Activated T-helper 9 cell treated with anti-CD3 and anti-CD28 coated beads, Interleukin-2, amount 50 U/mL, for 16 hours (primary cell): ENCODE measurements at regions not wholly inside any gene's neighbourhood (a gene's known extent, or its start where the extent isn't known, plus 50 kb on each side); places are given as distances from the start of the nearest gene placed in this dataset.

Experiments
- DNase-seq: peaks from one replicate; pipeline ENCODE4 v3.0.0-alpha.2; 2020; ENCODE audit warnings: low read depth

- no peak for DNase-seq
Measured at GRCh38 chr5:79871364-79872120, 119.5 kb downstream of the MTX3 start.

DNA sequence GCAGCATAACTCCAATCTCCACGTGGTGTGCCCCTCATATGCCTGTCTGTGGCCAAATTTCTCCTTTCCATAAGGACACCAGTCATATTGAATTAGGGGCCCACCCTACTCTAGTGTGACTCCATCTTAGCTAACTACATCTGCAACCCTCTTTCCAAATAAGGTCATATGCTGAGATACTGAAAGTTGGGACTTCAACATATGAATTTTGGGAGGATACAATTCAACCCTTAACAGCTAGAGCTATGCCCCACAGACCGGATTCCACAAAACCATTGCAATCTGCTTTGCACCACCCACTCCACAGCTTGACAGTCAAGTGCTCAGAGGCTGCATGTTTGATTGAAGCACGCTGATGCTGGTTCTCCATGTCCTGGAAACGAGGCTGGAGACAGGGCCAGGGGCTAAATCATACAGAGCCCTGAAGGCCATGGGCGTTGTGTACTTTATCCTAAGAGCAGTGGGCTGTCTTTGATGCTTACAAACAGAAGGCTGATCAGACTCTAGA lies 122.8 kb downstream of the MTX3 start:
- no peak for DNase-seq

GRCh38 chr5:79865579-79865978 lies 125.5 kb downstream of the MTX3 start:
- no peak for DNase-seq

DNA sequence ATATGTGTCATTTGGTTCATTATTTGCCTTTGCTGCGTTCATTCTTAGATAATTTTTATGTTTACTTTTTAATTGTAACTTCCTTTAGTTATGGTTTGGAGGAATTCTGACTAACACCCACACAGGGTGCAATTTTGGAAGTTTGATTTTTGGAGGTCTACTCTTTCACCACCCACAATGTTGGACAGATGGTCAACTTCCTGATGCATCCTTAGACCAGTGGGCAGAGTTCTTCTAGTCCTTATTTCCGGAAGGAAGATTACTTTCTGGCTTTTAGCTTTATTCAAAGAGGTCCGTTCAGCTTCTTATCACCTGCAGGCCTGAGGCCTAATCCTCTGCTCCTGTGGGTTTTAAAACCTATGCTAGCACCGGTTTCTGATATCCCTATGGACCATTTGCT lies 126.7 kb downstream of the MTX3 start:
- no peak for DNase-seq

GRCh38 chr5:79859588-79859987 lies 131.5 kb downstream of the MTX3 start:
- no peak for DNase-seq

GRCh38 chr5:79858410-79858723 lies 132.7 kb downstream of the MTX3 start:
- no peak for DNase-seq

DNA sequence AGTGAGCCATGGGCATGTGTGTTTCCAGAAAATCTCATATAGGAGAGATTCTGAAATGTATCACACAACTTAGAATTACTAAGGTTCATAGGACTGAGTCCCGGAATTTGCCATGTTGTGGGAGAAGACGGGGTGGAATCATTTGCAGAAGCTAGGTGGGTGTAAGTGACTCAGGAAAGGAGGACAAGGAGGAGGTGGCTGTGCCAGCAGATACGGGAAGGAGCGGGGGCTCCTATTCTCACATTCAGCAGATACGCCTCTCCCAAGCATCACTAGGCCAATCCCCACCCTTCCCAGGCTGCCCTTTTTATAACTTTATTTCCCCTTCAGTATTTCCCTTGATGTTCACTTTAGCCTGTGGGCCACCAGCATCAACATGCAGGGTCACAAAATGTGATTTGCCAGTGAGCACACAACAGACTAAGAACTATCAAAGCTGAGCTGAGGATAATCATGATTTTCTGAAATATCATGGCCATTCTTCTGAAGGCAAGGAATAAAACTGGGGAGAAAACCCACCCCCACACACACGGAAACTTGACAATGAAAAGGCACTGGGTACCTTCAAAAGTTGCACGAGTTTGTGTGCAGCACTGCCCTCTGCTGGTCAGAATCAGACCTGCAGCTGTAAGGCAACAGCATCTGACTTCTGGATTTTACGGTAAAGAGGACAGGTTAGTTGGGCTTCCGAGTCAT lies 133.2 kb downstream of the MTX3 start:
- DNase-seq: peak; percentile 72

DNA sequence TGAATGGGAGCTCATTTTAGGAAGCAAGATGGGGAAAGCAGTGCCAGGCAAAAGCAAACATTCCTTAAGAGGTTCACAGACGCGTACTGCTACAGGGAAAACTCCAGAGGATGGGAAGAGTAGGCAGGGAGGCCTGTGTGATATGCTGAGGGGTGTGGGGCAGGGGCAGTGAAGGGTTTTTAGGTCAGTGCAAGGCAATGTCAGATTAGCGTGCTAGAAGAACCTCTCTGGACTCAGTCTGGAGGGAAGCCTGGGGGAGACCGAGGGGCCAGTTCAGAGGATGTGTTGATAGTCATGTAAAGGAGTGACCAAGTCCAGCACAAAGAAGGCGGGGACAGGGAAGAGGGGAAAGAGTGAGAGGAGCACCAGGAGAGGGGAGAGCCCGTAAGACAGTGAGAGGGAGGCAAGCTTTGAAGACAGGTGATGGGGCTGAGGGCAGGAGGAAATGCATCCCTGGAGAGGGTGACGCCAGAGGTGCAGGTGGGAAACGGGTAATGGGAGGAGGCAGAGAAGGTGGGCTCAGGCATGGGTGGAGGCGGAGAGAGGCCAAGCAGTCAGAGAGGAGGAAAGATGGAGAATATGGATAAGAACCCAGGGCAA lies 134.5 kb downstream of the MTX3 start:
- DNase-seq: no peak

DNA sequence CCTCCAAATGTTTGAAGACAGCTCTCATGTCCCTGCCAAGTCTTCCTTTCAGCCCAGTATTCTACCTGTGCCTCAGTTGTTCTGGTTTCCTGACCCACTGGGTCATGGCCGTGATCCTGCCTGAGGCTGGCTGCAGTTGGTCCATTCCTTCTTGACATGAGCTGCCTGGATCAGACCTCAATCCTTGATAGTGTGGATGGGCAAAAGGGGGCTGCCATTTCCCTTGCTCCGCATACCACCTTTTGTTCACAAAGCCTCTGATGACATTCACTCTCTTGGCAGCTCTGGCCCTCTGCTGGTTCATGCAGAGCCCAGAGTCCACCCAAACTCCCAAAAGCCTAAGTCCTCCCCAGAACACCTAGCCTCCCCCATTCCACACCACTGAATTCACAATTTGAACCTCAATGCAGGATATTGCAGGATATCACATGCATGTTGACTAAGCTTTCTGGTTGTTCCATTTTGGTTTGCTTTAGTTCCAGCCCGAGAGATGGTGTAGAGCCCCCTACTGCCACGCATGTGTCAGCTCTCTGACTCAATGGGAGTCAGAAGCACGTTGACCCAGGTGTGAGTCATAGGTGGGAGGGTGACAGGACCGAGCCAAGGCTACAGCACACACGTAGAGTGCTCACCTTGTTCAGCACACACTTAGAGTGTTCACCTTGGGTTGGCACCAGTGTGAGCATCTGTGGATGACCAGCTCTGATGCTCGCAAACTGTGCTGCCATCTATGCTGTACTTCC lies 137.2 kb downstream of the MTX3 start:
- peak; percentile 17 for DNase-seq

DNA sequence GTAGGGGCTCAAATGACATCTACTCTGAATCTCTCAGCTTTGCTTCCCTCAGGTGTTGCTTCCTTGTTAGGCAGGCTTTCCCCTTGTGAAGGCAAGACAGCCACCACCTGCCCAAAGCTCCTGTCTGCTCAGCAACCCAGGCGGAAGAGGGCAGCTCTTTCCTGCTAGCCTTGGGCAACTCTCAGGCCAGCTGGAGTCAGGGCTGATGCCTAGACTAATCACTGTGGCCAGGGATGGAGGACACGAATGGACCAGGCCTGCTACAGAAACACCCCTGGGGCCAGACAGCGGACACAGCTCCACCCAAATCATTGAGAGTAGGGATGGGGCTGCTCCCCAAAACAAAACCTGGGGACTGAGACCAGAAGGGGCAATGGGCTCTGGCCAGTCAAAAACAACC lies 138.0 kb downstream of the MTX3 start:
- DNase-seq: no peak

GRCh38 chr5:79851391-79851863 lies 139.6 kb downstream of the MTX3 start:
- DNase-seq: no peak

DNA sequence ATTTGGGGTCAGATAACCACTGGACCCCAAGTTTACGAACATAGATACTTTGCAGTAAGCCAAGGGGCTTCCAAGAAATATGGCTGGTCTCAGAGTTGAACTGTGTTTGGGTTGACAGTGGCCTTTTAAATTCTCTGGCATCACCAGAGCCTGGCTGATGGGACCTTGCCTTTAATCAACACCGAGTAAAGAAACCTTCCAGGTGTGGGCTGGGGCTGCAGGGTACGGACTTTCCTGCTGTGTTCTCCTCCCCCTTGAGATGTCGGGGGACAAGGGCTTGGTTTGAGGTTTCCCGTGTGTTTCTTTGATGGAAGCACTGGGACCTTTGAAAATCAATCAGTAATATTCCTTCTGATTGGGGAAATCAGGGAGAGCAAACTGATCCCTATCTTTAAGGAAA lies 140.1 kb downstream of the MTX3 start:
- DNase-seq: no peak

DNA sequence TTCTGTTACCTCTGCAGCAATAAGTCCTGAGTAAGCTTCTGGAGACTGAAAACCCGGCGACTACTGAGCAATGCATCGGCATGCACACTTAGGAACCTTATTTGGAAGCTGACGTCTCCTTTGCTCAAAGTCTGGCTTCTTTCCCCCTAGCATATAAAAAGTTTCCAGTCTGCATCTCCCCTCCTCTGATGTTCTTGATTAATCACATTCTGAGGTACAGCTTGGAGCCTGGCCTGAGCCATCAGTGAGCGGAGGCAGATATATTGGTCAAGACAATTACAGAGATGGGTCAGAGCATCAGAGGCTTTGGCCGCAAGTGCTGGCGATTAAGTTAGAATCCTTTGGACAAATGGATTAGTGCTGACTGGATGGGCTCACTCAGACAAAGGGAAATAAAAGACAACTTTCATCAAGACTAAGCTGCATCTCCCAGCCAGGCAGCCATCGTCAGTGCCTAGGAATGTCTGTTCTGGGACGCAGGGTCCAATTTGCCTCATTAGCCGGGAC lies 140.7 kb downstream of the MTX3 start:
- DNase-seq: no peak

GRCh38 chr5:79849486-79850315 lies 141.4 kb downstream of the MTX3 start:
- DNase-seq: no peak
